Hepatocyte (in vitro differentiated cells): ENCODE measurements at regions not wholly inside any gene's neighbourhood (a gene's known extent, or its start where the extent isn't known, plus 50 kb on each side); places are given as distances from the start of the nearest gene placed in this dataset.

Experiments
- DNase-seq: peaks from one replicate; pipeline ENCODE4 v3.0.0-alpha.2; 2016; ENCODE audit warnings: low spot score
- H2AFZ ChIP-seq: fragments of 200-600 bp; sonication (generic); 2 replicates; pipeline ENCODE4 v1.6.0; 2016; ENCODE audit warnings: antibody characterized with exemption, mild to moderate bottlenecking
- H3K27ac ChIP-seq: fragments of 200-600 bp; sonication (generic); 2 replicates; pipeline ENCODE4 v1.5.1; 2016; ENCODE audit warnings: mild to moderate bottlenecking
- H3K27me3 ChIP-seq: fragments of 200-600 bp; sonication (generic); 2 replicates; pipeline ENCODE4 v1.6.1; 2016
- H3K36me3 ChIP-seq: fragments of 200-600 bp; sonication (generic); replicated peaks from 2 replicates; pipeline ENCODE4 v1.5.1; 2016; ENCODE audit warnings: low read depth; ENCODE audit not compliant: insufficient read depth
- H3K4me1 ChIP-seq: fragments of 200-600 bp; sonication (generic); 2 replicates; pipeline ENCODE4 v1.5.1; 2016; ENCODE audit warnings: mild to moderate bottlenecking, moderate library complexity; ENCODE audit not compliant: insufficient read depth
- H3K4me2 ChIP-seq: fragments of 200-600 bp; sonication (generic); 2 replicates; pipeline ENCODE4 v1.6.0; 2016
- H3K4me3 ChIP-seq: fragments of 200-600 bp; sonication (generic); 2 replicates; pipeline ENCODE4 v1.5.1; 2016; ENCODE audit warnings: mild to moderate bottlenecking
- H3K79me2 ChIP-seq: fragments of 200-600 bp; sonication (generic); 2 replicates; pipeline ENCODE4 v1.6.0; 2017; ENCODE audit warnings: mild to moderate bottlenecking
- H3K9me2 ChIP-seq: fragments of 200-600 bp; sonication (generic); replicated peaks from 2 replicates; pipeline ENCODE4 v1.6.0; 2017; ENCODE audit warnings: mild to moderate bottlenecking; ENCODE audit not compliant: insufficient read depth
- H3K9me3 ChIP-seq: fragments of 200-600 bp; sonication (generic); 2 replicates; pipeline ENCODE4 v1.5.1; 2016; ENCODE audit warnings: low read depth, mild to moderate bottlenecking
- H4K20me1 ChIP-seq: fragments of 200-600 bp; sonication (generic); 2 replicates; pipeline ENCODE4 v1.6.0; 2016; ENCODE audit warnings: mild to moderate bottlenecking; ENCODE audit not compliant: insufficient read depth, poor library complexity, severe bottlenecking
- EZH2 ChIP-seq: fragments of 200-600 bp; sonication (generic); IDR thresholded peaks from 2 replicates; pipeline ENCODE4 v1.6.1; 2016; ENCODE audit warnings: antibody characterized with exemption, mild to moderate bottlenecking, borderline replicate concordance
- EZH2phosphoT487 ChIP-seq: fragments of 200-600 bp; sonication (generic); IDR thresholded peaks from one replicate; pipeline ENCODE4 v1.6.1; 2018; ENCODE audit warnings: antibody characterized with exemption, mild to moderate bottlenecking, low read depth, moderate library complexity; ENCODE audit not compliant: unreplicated experiment, severe bottlenecking
- WGBS: methylation state at CpG from one replicate; pipeline ENCODE4 v1.1.6; 2016; ENCODE audit warnings: low lambda C conversion rate; ENCODE audit errors: missing lambda C conversion rate; 5-methylcytosine and 5-hydroxymethylcytosine counted together
- TF ChIP-seq, protein P1 (sequence below): fragments of 200-600 bp; sonication (generic); IDR thresholded peaks from 2 replicates; pipeline ENCODE4 v1.5.1; 2016; ENCODE audit warnings: antibody characterized with exemption, mild to moderate bottlenecking; ENCODE audit not compliant: poor library complexity

DNA sequence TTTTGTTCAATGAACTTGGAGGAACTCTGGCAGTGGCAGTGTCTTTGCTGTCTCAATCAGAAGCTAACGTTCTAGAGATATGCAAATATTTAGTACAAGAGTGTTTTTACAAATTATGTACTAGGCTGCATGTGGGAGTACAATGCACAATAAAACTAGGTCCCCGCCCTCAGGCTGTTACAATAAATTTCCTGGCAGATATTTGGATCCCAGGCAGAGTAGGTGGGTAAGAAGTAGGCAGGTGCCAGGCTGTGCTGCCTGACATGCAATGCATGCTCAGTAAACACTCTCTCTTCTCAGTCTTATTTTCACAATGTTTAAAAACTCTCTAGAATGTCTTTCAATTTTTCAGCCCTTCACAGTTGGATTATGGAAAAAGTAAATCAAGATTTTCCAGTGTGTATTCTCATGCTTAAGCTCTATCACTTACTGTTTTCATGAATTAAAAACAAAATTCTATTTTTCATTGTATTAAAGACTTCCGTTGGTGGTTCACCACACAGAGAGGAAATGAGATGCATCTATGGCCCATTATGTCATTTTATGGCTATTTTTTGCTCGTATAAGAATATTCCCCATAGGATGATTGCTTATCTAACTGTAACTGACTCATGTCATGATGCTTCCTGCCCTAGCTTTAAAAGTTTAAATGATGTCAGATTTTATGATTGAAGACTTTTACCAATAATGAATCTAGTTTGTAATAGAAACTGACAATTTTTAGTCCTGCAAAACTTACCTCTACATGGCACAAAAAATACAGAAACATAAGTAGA is 346.1 kb downstream of the RND3 start:
- no peak overlapping the region for H3K27ac ChIP-seq
- H3K36me3 ChIP-seq, result no peaks in the 10 kb centered on the region
- H3K4me2 ChIP-seq, result no peak overlapping the region
- TF ChIP-seq EZH2, result no peak
- TF ChIP-seq, protein P1, sequence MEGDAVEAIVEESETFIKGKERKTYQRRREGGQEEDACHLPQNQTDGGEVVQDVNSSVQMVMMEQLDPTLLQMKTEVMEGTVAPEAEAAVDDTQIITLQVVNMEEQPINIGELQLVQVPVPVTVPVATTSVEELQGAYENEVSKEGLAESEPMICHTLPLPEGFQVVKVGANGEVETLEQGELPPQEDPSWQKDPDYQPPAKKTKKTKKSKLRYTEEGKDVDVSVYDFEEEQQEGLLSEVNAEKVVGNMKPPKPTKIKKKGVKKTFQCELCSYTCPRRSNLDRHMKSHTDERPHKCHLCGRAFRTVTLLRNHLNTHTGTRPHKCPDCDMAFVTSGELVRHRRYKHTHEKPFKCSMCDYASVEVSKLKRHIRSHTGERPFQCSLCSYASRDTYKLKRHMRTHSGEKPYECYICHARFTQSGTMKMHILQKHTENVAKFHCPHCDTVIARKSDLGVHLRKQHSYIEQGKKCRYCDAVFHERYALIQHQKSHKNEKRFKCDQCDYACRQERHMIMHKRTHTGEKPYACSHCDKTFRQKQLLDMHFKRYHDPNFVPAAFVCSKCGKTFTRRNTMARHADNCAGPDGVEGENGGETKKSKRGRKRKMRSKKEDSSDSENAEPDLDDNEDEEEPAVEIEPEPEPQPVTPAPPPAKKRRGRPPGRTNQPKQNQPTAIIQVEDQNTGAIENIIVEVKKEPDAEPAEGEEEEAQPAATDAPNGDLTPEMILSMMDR, result no peak
- no peak for TF ChIP-seq EZH2phosphoT487
- H3K9me3 ChIP-seq, result no peaks in the 10 kb centered on the region
- H2AFZ ChIP-seq, result no peak overlapping the region
- no peaks in the 10 kb centered on the region for H4K20me1 ChIP-seq
- no peaks in the 10 kb centered on the region for H3K27me3 ChIP-seq
- H3K4me3 ChIP-seq, result no peak overlapping the region
- no peak for DNase-seq
- H3K79me2 ChIP-seq, result no peaks in the 10 kb centered on the region
- 46% methylated on average over 4 of the region's 4 CpGs for WGBS
- no peaks in the 10 kb centered on the region for H3K4me1 ChIP-seq
- H3K9me2 ChIP-seq, result no peaks in the 10 kb centered on the region

DNA sequence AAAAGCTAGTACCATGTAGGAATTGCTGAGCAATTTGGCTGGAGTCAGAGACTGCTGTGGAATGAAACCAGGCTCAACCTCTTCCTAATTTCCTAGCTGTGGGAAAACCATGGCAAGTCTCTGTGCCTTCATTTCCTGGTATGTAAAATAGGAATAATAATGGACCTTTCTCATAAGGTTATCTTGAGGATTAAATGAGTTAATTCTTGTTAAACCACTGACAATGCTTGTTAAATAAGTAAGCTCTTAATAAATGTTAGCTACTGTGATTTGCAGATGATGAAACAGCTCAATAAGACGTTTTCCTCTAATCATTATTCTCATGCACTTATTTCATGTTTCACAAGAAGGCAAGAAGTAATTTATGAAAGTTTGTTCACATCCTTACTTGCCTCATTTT is 346.7 kb downstream of the RND3 start:
- Histone ChIP-seq H3K4me2 (no peak overlapping the region), H4K20me1 (no peaks in the 10 kb centered on the region), H3K4me1 (no peaks in the 10 kb centered on the region), H3K36me3 (no peaks in the 10 kb centered on the region), H3K9me2 (no peaks in the 10 kb centered on the region), H2AFZ (no peak overlapping the region), H3K79me2 (no peaks in the 10 kb centered on the region), H3K9me3 (no peaks in the 10 kb centered on the region), H3K4me3 (no peak overlapping the region), H3K27me3 (no peaks in the 10 kb centered on the region), H3K27ac (no peak overlapping the region)
- no peak for DNase-seq
- 55% methylated on average over 1 of the region's 1 CpG for WGBS
- no peak for TF ChIP-seq EZH2
- no peak for TF ChIP-seq EZH2phosphoT487
- TF ChIP-seq, protein P1, result no peak

DNA sequence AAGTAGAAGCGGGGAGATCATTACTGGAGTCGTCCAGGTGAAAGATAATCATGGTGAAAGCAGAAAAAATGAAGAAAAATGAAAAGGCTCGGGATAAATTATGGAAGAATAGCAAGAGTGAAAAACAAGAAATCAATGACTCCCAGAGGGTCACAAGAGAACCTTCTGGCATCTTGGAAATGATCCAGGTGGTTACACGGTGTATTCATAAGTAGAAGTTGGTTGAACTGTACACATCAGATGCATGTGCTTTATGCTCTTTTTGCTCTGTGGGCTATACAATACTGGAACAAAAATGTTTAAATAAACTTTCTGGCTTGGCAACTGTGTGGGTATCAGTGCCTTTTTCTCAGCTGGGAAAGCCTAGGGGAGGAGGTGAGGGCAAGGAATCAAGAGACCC is 348.9 kb downstream of the RND3 start:
- H3K9me2 ChIP-seq, result no peaks in the 10 kb centered on the region
- H3K36me3 ChIP-seq, result no peaks in the 10 kb centered on the region
- DNase-seq, result no peak
- 84% methylated on average over 4 of the region's 4 CpGs for WGBS
- H3K4me3 ChIP-seq, result no peak overlapping the region
- no peak overlapping the region for H3K4me2 ChIP-seq
- H3K9me3 ChIP-seq, result no peaks in the 10 kb centered on the region
- no peaks in the 10 kb centered on the region for H3K79me2 ChIP-seq
- TF ChIP-seq, protein P1, result no peak
- TF ChIP-seq EZH2 (no peak), EZH2phosphoT487 (no peak)
- H3K27ac ChIP-seq, result no peak overlapping the region
- H2AFZ ChIP-seq, result no peak overlapping the region
- H3K27me3 ChIP-seq, result no peaks in the 10 kb centered on the region
- H3K4me1 ChIP-seq, result peaks cover 7% of the 10 kb centered on the region
- no peaks in the 10 kb centered on the region for H4K20me1 ChIP-seq
